ENCODE measurements at regions not wholly inside any gene's neighbourhood (a gene's known extent, or its start where the extent isn't known, plus 50 kb on each side); places are given as distances from the start of the nearest gene placed in this dataset.

DNA sequence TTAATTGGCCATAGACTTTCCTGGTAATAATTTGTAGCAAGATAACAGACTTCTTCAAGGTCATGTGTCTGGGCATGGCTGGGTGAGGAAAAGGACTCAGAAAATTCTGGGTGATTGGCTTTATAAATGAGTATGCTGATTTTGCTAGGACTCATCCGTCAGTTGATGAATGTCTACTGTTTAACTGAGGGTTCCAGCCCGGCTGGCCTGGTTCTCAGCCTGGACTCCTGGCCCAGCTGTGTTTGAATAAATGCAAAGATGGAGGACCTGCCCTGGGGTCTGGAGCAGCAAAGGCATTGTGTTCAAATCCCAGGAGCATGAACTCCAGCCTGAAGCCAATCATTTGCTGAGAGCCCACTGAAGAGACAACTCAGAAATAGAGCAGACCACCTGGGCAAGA lies 323.2 kb downstream of the LRFN2 start:
- no peak for DNase-seq

DNA sequence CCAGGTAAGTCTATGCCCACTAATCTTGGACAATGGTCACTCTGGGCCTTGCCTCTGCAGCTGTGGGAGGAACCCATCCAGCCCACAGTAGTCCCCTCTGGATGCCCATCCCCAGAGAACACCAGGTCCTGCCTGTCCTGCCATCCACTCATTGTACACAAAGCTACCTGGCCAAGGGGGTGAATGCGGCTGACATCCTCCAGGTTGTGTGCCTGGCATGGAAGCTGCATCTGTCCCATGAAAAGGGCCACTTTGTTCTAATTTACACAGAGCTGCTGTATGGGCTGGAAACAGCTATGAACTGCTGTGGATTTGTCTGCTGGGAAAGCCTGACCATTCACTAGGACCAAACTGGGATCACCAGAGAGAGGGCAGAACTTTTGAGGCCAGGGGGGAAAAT lies 324.8 kb downstream of the LRFN2 start:
- no peak overlapping the region for H3K4me3 ChIP-seq
- no peaks in the 10 kb centered on the region for H3K4me1 ChIP-seq (replicated peaks; ENCODE audit: insufficient read depth)
- no peak for DNase-seq
- no peaks in the 10 kb centered on the region for H3K36me3 ChIP-seq (ENCODE audit: low read depth)
- peaks cover 4% of the 10 kb centered on the region; the same call in 1 of the 2 replicates for H3K27me3 ChIP-seq (ENCODE audit: insufficient read depth, low read depth)
- no peaks in the 10 kb centered on the region for H3K9me3 ChIP-seq (ENCODE audit: insufficient read depth, low read depth)
- TF ChIP-seq EZH2 (IDR thresholded peaks at IDR 0.05; ENCODE audit: low read depth) (no peak), CTCF (conservative IDR thresholded peaks at IDR 0.05) (no peak)
- no peak overlapping the region for H3K27ac ChIP-seq
- CTCF ChIA-PET: no interaction called here
- H3K9me2 ChIP-seq (ENCODE audit: insufficient read depth): no peaks in the 10 kb centered on the region
- no peaks in the 10 kb centered on the region for H3K79me2 ChIP-seq (ENCODE audit: low read depth)
- POLR2A ChIA-PET (ENCODE audit: unreplicated experiment): no interaction called here
- no peaks in the 10 kb centered on the region for H3F3A ChIP-seq (ENCODE audit: insufficient read depth, low read depth)
- no TSS peak for BruUV-seq (replicated peaks)
- no peaks in the 10 kb centered on the region for H4K20me1 ChIP-seq (ENCODE audit: insufficient read depth)
- intact Hi-C loops (cut with micrococcal nuclease; ENCODE audit: unreplicated experiment): no loop called here
- no peak overlapping the region for H2AFZ ChIP-seq
- H3K4me2 ChIP-seq: no peak overlapping the region

More for the DNA sequence above, 323.2 kb downstream of the LRFN2 start:
- peaks cover 4% of the 10 kb centered on the region; the same call in 1 of the 2 replicates for H3K27me3 ChIP-seq (ENCODE audit: insufficient read depth, low read depth)
- no peak overlapping the region for H2AFZ ChIP-seq
- TF ChIP-seq CTCF (conservative IDR thresholded peaks at IDR 0.05): no peak
- no peaks in the 10 kb centered on the region for H3K4me1 ChIP-seq (replicated peaks; ENCODE audit: insufficient read depth)
- intact Hi-C loops (cut with micrococcal nuclease; ENCODE audit: unreplicated experiment): no loop called here
- H3K9me2 ChIP-seq (ENCODE audit: insufficient read depth): no peaks in the 10 kb centered on the region
- H3F3A ChIP-seq (ENCODE audit: insufficient read depth, low read depth): no peaks in the 10 kb centered on the region
- no peak overlapping the region for H3K4me2 ChIP-seq
- ChIA-PET CTCF (no interaction called here), POLR2A (ENCODE audit: unreplicated experiment) (no interaction called here)
- no peaks in the 10 kb centered on the region for H3K9me3 ChIP-seq (ENCODE audit: insufficient read depth, low read depth)
- H3K79me2 ChIP-seq (ENCODE audit: low read depth): no peaks in the 10 kb centered on the region
- H3K36me3 ChIP-seq (ENCODE audit: low read depth): no peaks in the 10 kb centered on the region
- no peak overlapping the region for H3K27ac ChIP-seq
- BruUV-seq (replicated peaks): no TSS peak
- H4K20me1 ChIP-seq (ENCODE audit: insufficient read depth): no peaks in the 10 kb centered on the region
- H3K4me3 ChIP-seq: no peak overlapping the region

DNA sequence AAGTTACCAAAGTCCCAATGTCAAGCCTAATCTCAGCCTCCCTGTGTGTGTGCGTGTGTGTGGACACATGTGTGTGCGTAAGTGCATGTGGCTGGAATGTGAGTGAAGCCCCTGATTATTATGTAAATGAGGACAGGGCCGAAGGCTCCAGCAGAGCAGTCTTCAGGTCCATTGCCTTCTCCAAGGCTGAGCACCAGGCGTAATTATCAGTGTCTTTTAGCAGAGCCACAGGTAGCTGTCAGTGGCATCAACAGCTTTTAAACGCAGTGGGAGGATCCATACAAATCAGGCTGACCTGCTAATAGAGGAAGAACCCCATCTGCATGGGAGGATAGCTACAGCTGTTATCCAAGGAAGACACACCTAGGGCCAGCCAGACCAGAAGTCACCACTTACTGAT lies 324.3 kb upstream of the MOCS1 start:
- Histone ChIP-seq H3K36me3 (ENCODE audit: low read depth) (no peaks in the 10 kb centered on the region), H3K27me3 (ENCODE audit: insufficient read depth, low read depth) (peaks cover 11% of the 10 kb centered on the region; the same call in 1 of the 2 replicates), H3K9me3 (ENCODE audit: insufficient read depth, low read depth) (no peaks in the 10 kb centered on the region), H3K9me2 (ENCODE audit: insufficient read depth) (no peaks in the 10 kb centered on the region), H3K79me2 (ENCODE audit: low read depth) (no peaks in the 10 kb centered on the region), H4K20me1 (ENCODE audit: insufficient read depth) (no peaks in the 10 kb centered on the region), H3K4me3 (no peak overlapping the region), H3K4me1 (replicated peaks; ENCODE audit: insufficient read depth) (no peaks in the 10 kb centered on the region), H3F3A (ENCODE audit: insufficient read depth, low read depth) (no peaks in the 10 kb centered on the region), H2AFZ (no peak overlapping the region), H3K4me2 (no peak overlapping the region), H3K27ac (no peak overlapping the region)
- CTCF ChIA-PET: no interaction called here
- POLR2A ChIA-PET (ENCODE audit: unreplicated experiment): no interaction called here
- BruUV-seq (replicated peaks): no TSS peak
- DNase-seq: no peak
- TF ChIP-seq EZH2 (IDR thresholded peaks at IDR 0.05; ENCODE audit: low read depth) (no peak), CTCF (conservative IDR thresholded peaks at IDR 0.05) (no peak)
- intact Hi-C loops (cut with micrococcal nuclease; ENCODE audit: unreplicated experiment): no loop called here
